ENCODE measurements at regions not wholly inside any gene's neighbourhood (a gene's known extent, or its start where the extent isn't known, plus 50 kb on each side); places are given as distances from the start of the nearest gene placed in this dataset.

DNA sequence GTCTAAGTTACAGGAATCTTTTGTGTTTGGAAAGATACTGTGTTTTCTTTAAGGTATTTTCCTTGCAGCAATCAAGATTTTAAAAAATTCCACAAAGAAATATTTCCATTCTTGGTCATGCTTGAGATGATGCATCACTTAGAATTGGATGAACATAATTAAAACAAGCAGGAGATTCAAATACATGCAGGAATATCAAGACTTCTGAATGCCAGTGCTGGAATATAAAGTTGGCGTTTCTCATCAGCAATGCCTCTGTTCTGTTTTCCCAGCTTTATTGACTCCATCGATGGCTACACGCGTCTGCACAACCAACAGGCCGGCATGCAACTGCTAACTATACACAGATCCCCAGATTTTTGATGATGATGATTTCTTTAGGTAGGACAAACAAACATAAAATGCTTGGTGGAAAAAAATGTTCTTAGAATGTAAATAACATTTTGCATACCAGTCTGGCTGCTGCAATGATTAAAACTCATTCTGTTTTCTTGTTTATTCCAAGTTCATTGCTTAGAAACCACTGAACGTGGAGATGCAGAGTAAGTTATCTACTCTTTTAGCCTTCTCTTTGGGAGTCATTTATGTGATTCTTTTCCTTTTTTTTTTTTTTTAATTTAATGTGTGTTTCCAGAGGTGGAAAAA lies 91.3 kb upstream of the FAM171A1 start:
- peak; percentile 79 for DNase-seq

DNA sequence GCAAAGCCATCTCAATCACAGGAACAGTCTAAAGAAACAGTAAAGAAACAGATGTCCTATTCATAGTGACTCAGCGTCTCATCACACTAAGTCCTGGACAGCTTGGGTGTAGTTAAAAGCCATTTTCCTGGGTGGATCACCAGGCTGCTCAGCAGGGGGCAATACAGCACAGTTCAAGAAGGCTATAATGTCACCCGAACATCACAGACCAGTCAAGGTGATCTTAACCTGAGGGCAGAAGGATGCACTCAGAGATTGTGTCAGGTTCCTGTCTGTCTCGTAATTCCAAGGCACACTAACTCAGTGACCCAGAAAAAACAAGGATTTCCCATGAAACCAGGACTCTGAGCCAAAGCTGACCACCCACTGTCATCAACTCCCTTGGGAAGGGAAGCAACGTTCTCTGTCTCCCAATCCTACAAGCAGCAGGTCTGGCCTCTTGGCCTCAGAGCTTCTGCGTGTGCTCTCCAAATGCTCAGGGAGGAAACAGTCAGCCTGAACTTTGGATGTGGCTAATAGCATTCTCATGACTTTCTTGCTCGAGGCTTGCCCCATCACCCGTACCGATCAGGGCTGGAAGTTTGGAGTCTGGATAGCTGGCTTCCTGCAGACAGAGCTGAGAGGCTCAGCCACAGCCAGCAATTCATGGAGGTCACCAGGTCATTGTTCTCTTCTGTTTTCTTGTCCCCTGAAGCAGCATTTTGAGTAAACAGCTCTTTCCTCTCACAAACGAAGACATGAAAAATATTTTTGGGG lies 90.4 kb upstream of the FAM171A1 start:
- peak; percentile 80 for DNase-seq

DNA sequence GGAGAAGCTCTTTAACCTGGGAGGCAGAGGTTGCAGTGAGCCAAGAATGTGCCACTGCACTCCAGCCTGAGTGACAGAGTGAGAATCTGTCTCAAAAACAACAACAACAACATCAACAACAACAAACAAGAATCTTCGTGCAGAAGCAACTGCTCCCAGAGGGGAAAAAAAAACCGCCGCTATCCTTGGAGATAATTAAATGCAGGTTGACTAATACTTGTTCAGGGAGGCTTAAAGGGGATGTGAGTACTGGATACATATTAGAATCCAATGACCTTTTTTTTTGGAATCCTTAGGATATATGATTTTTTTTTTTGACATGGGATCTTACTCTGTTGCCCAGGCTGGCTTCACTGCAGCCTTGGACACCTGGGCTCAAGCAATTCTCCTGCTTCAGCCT lies 89.6 kb upstream of the FAM171A1 start:
- peak; percentile 33 for DNase-seq

DNA sequence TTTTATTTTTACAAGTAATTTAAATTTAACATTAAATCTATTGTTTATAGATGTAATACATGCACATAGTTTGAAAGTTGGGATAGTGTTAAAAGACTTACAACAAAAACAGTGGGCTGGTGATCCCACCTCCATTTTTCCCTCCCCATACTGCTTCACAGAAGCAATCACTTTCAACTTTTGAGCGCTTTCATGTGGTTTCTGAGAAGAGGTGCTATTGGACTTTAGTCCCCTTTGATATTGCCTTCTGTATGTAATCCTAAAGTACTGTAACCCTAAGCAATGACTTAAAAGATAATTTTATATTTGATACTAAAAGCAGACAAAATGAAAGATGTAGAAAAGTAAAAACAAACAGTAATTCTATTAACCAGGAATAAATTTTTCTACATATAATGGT lies 88.1 kb upstream of the FAM171A1 start:
- no peak for DNase-seq

DNA sequence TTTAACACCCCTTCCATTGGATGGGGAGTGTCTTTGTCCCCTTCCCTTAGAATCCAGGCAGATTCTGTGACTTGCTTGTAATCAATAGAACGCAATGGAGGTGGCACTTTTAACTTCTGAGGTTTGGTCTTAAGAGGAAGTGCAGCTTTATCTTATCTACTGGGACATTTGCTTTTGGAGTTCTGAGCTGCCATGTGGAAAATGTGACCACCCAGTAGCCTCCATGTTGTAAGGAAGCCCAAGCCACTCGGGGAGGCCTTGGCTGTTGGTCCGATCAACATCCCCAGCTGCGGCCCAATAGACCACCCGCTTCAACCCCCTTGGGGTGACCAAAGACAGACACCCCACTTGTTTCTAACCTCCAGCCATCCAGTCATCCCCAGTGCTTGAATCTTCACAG lies 86.3 kb upstream of the FAM171A1 start:
- no peak for DNase-seq

DNA sequence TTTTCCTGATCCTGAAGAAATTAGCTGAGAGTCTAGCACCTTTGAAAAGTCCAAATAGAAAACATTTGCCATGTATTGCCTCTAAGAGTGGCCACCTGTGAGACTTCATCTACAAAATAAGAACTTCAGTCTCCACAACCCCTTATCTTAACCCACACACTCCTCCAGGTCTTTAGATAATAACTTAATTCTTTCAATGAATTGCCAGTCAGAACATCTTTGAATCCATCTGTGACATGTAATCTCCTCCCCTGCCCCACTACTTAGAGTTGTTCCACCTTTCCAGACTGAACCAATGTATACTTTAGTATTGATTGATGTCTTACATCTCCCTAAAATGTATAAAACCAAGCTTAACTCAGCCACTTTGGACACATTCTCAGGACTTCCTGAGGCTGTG lies 84.4 kb upstream of the FAM171A1 start:
- DNase-seq = no peak

DNA sequence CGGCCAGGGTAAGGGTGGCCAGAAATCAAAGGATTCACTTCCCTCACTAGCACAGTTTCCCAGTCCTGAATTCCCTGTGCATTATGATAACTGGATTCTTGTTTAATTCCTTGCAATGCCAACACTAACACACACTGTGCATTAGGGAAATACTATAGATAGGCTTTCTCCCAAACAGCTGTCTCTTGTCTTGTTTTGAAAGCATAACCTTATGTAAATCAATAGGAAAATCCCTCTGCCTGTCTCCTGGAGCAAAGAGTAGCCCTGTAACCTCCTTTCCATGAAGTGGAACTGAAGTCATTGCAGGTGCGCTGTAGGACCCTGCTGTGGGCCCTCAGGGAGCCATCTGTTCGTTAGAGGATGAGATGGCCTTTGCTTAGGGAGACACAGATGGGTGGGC lies 82.8 kb upstream of the FAM171A1 start:
- DNase-seq = no peak

DNA sequence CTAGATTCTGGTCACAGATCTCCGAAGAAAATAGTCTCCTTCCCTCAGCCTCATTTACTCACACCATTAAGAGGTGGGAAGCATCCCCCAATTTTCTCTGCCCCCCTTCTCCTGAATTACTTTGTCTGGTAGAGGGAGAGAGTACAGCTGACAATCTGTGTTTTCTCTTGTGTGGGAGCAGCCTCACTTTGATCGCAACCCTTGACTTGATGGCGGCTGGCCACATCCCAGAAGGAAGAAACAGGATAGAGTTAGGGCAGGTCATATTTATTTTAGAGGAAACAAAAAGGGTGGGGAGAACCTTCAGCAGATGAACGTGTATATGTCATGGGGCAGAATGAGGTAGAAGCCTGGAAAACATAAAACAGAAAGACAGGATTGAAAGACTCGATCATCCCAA lies 82.4 kb upstream of the FAM171A1 start:
- no peak for DNase-seq

DNA sequence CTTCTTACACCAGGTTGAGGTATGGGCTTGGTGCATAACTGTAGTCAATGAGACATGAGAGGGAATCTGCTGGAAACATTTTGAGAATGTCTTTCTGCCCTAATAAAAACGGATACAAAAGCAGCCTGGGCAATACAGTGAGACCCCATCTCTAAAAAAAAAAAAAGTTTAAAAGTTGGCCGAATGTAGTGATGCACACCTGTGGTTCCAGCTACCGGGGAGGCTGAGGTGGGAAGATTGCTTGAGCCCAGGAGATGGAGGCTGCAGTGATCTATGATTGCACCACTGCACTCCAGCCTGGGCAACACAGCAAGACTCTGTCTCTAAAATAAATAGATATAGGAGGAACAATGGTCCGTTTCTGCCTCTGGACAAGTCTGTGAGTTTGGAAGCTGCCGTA lies 81.5 kb upstream of the FAM171A1 start:
- DNase-seq = no peak

DNA sequence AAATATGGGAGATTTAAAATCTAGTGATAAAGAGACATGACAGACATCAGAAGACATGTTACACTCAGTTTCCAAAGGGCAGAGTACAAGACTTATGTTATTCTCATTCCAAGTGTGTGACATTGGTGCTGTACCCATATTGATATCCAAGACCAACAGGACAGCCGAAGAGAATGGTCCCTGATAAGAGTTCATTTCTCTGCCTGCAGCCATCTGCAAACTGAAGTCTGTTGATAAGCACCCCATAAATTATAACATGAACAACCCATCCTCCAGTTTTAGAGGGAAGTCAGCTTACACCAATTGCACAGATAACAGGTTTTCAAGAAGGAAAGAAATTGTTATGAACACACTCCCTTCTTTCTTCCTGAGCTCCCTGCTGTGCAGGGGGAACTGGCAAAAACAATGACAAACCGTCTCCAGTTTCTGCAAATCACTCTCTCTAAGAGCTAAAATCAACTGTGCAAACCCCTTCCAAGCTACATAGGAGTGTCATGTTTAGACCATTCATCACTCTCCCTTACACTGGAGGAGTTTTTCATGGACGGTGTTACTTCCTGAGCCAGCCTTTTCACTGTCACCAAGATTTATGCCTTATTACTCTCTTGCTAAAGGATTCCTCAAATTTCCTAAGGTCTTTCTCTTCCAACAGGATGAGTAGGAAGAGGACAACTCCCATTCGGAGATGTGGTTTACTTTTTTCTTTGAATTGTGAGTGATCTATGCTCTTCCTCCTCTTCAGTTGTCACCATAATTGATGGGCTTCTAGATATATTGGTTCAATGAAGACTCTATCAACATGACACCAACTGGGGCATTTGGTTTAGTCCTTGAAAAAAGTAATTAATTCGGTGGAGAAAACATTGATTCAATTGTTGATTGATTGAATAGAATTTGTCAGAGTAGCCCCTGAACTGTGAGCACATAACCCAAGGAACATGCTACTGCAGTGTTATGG lies 80.3 kb upstream of the FAM171A1 start:
- peak; percentile 61 for DNase-seq

DNA sequence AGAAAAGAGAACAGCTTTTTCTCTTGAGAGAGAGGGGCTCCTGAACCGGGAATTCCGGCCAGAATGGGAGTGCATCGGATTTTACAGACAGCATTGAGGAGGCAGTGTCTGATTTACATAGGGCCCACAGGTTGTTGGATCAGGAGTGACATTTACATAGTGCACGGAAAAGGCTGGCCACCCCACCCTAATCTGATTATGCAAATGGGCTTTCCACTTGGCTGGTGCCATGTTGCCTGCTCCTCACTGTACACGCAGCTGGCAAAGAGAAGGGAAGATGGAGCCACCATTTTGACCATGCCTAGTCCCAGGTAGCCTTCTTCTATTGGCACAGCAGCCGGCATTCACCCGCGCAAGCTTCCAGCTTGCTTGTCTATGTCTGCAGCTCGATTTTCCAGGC lies 77.5 kb upstream of the FAM171A1 start:
- DNase-seq = no peak

DNA sequence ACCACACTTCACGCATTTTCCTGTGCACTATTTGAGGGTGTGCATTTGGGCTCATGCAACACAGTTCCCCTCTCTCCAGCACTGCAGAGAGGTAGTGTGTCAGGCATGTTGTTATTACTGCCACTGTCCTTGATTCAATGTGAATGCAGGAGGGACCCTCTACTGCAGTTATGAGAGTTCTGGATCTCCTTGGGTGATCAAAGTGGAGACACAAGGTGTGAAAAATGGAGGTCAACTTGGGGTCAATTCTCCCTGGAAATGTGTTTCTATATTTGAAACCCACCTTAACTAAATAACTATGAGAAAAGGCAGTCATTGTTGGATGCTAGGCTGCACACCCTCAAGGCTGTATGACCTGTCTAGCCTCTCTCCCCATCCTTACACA lies 73.9 kb upstream of the FAM171A1 start:
- DNase-seq = no peak

DNA sequence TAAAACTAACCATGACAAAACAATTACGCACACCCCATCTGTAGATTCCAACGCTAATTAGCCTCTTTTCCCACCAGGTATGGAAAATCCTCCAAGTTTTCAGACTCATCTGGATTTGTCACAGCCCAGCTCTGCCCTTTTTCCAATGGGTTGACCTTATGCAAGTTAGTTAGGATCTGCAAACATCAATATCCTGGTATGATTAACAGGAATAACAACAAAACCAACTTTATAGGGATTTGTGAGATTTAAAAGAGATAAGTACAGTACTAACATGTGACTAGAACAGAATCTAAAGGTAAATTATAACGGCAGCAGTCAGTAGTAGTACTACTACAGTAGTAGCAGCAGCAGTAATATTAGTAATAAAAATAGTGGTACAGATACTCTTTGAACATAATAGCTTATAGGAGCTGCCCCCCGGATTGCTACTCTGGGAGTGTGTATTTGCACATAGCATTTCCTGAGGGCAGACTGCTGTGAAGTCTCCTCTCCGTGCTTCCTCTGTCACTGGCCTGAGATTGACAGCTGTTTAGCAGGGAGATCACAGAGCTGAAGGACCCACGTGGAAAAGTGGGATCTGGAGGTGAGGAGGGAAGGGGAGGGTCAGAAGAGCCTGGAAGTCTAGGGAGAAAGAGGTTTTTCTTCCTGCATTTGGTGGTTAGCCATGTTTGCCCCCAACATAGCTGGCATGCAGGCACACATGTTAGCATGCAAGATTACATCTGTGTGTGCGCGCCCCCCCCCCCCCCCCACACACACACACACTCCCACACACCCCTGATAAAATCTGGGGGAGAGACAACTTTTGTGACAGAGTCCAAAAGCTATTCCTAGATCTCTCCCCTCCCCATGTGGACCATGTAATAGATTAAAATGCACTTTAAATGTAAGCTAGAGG lies 73.3 kb upstream of the FAM171A1 start:
- no peak for DNase-seq

DNA sequence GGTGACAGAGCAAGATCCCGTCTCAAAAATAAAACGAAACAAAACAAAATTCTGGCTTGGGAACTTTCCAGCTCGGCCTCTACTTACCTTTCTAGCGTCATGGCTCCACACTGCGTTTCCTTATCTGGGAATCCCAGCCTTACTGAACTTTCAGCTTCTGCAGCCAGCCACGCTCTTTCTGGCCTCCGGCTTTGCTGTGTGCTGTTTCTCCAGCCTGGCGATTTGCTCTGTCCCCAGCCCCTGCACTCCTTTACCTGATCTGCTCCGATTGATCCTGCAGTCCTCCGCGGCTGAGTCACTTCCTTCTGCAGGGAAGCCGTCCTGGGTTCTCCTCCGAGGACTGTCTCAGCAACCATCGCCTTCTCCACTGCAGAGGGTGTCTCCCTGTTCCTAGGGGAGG lies 71.0 kb upstream of the FAM171A1 start:
- DNase-seq = no peak

DNA sequence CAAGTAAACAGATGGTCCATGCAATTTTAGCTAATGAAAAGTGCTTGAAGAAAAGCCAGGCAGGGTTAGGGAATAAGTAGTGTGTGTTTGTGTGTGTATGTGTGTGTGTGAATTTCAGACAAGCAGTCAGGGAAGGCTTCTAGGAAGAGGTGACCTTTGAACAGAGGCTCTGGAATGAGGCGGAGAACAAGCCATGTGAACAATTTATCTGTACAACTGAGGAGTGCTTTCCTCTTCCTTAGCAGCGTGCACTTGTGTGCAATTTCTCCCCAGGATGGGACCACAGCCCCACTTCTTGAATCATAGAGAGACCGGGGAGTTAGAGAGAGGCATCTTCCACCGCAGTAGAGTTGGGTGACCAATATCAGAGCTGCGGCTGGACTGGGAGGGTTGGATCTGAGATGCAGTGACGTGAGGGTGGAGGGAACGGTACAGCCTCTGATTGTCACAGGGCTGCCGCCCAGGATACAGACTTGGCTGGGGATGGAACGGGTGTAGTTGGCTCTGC lies 69.2 kb upstream of the FAM171A1 start:
- DNase-seq = no peak

DNA sequence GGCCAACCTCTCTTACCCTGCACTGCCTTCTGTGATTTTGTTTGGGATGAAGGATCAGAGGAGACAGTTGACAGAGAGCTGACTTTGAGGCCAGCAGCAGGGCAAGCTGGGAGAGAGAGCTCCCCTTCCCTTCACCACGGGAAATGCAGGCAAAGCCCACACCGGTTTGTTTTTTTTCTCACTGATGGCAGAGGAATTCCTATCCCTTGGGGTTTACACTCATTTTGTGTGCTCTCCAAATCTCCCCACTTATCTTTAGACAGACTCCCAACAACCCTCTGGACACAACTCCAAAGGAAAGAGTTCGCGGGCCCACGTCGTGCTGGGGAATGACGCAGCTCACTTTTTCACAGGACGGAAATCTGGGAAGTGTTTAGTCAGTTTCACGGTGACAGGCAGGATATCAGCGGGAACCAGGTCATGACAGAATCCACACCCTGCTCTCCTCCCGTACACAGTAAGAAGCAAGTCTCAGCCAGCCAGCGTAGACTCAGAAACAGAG lies 68.3 kb upstream of the FAM171A1 start:
- DNase-seq = peak; percentile 45

DNA sequence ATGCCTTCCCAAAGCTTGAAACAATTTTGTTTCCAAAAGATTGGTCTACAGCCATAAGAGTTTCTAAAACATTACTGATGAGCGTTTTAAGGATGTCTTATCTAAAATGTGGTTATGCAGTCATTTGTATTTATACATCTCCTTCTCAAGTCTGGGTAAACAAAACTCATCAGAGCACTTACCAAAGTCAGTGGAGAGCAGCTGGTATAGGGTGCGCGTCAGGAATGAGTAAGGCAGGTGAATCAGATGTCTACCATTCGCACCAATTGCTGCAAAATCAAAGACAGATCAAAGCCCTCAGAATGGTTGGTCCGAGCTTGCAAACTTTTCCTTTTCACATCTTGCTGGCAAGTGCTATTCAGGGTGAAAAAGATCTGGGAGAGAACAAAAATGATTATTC lies 65.6 kb upstream of the FAM171A1 start:
- peak; percentile 10 for DNase-seq

DNA sequence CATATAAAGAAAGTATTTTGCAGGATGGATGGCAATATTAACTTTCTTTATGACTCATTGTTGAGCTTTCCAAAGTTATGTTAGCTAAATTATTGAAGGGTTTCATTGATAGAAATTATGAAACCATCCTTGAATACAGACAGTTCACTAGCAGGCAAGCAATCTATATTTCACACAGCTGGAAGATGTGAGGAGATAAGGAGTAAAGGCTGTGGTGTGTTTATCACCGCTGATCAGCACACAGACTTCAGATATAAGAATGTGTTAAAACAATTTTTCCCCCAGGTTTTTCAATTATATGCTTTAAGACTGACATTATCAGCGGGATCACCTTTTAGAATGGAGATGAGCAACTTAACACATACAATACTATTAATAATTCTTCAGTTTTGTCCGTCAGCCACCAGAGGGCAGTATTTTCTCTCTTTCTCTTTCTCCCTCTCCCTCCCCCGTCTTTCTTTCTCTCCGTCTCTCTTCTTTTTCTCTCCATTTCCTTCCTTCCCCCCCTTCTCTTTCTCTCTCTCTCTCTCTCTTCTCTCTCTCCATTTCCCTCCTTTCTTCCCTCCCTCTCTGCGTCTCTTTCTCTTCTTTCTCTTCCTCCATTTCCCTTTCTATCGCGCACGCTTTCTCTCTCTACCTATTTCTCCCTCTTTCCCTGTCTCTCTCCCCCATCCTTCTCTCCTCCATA lies 62.9 kb upstream of the FAM171A1 start:
- DNase-seq = peak; percentile 64

DNA sequence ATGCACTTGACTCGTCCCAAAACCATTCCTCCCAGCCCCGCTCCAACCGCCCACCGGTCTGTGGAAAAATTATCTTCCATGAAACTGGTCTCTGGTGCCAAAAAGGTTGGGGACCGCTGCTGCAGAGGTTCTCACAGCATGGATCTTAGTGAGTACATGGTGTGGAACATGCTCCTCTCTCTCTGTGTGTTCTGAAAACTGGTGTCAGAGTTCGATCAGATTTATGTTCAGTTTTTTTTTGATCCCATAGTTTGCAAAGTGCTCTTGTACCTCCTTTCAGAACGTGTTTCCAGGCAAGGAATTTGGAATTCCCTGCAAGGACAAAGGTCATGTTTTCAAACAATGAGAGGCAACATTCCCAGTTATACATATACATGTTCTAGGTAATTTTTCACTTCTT lies 61.2 kb upstream of the FAM171A1 start:
- DNase-seq = no peak

DNA sequence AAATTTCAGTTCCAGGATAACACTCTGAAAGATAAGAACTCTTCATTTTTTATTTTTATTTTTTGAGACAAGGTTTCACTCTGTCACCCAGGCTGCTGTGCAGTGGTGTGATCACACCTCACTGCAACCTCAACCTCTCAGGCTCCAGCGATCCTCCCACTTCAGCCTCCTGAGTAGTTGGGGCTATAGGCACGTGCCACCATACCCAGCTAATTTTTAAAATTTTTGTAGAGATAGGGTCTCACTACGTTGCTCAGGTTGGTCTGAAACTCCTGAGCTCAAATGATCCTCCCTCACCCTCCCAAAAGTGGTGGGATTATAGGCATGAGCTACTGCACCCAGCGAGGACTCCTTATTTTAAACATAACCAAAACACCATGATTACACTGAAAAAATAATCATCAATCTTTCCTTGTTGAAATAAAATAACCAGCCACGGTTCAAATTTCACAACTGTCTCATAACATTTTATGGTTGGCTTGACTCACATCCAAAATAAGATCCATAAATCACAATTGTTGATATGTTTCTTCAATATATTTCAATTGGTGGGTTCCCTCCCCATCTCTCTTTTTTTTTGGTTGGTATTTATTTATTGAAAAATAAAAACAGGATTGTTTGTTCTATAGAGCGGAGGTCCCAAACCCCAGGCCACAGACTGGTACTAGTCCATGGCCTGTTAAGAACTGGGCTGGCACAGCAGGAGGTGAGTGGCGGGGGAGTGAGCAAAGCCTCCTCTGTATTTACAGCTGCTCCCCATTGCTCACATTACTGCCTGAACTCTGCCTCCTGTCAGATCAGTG lies 60.1 kb upstream of the FAM171A1 start:
- no peak for DNase-seq

All from fibroblast of skin of abdomen (primary cell).